Small intestine (tissue), 7 donors: ENCODE measurements at regions not wholly inside any gene's neighbourhood (a gene's known extent, or its start where the extent isn't known, plus 50 kb on each side); places are given as distances from the start of the nearest gene placed in this dataset.

Experiments used
- DNase-seq, 2 donors: peaks; one replicate each; pipeline versions ENCODE4 v3.0.0 to v3.0.0-alpha.2; 2013
- FAIRE-seq: peaks from 2 replicates; lab custom pipeline; 2012; peaks lifted over from hg19 to GRCh38; lab: Jason Lieb, UNC
- H3K27ac ChIP-seq, 3 donors: one replicate each; pipeline ENCODE4 v1.5.1; 2013; ENCODE audit warnings: low read length in 2 of 3, mild to moderate bottlenecking in 2 of 3, control low read depth in 1 of 3, inconsistent platforms in 1 of 3, low read depth in 1 of 3, moderate library complexity in 1 of 3
- H3K27me3 ChIP-seq, 3 donors: one replicate each; pipeline ENCODE4 v1.6.1; 2013; ENCODE audit warnings: low read length in 3 of 3, inconsistent platforms in 1 of 3; ENCODE audit not compliant: control insufficient read depth in 3 of 3, insufficient read depth in 3 of 3
- H3K36me3 ChIP-seq, 3 donors: one replicate each; pipeline ENCODE4 v1.6.1; 2013; ENCODE audit warnings: low read length in 3 of 3, inconsistent platforms in 1 of 3, low read depth in 1 of 3, mild to moderate bottlenecking in 1 of 3, moderate library complexity in 1 of 3; ENCODE audit not compliant: control insufficient read depth in 3 of 3, insufficient read depth in 2 of 3
- H3K4me1 ChIP-seq, 3 donors: one replicate each; pipeline ENCODE4 v1.6.1; 2013; ENCODE audit warnings: low read length in 2 of 3, inconsistent platforms in 1 of 3, low read depth in 1 of 3, mild to moderate bottlenecking in 1 of 3, moderate library complexity in 1 of 3; ENCODE audit not compliant: control insufficient read depth in 3 of 3, insufficient read depth in 2 of 3
- H3K4me3 ChIP-seq, 3 donors: one replicate each; pipeline ENCODE4 v1.5.1; 2013; ENCODE audit warnings: low read length in 3 of 3, control low read depth in 1 of 3, inconsistent platforms in 1 of 3, low read depth in 1 of 3, mild to moderate bottlenecking in 1 of 3, moderate library complexity in 1 of 3
- H3K9me3 ChIP-seq, 2 donors: one replicate each; pipeline ENCODE4 v1.6.1; 2013; ENCODE audit warnings: low read depth in 1 of 2, low read length in 1 of 2; ENCODE audit not compliant: control insufficient read depth in 2 of 2, insufficient read depth in 1 of 2
- WGBS, 3 donors: extraction: QIAGEN DNeasy Blood & Tissue Kit; methylation state at CpG; one replicate each; pipeline ENCODE4 v1.1.7; 2013; 5-methylcytosine and 5-hydroxymethylcytosine counted together
- donor health status: healthy with polysubstance abuse.
- donor health status: control.
- donor health status: control.
- donor health status: Bipolar disorder and iron deficiency.
- donor health status: healthy.

DNA sequence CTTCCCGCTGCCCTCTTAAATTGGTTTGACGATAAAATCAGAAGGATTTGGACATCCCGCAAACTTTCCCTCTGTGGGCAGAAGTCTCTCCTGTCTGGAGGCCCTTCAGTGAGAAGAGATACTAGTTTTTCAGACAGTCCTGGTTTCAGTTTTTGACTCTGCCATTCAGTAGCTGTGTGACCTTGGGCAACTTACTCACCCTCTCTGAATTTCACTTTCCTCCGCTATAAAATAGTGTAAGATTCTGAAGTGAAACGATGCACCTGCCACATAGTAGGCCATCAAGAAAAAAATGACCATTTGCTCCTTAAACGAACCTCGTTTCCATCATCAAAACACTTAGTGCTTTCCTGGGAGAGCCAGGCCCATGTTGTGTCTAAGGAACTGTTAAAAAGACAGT, 97.2 kb downstream of the LINC00237 start:
- H3K27me3 ChIP-seq, result no peaks in the 10 kb centered on the region
- H3K9me3 ChIP-seq, result no peaks in the 10 kb centered on the region
- 77 to 84% (median 78%) methylated on average over 7 of the region's 7 CpGs for WGBS, 3 donors
- no peaks in the 10 kb centered on the region for H3K36me3 ChIP-seq
- H3K27ac ChIP-seq, result no peak overlapping the region
- no peaks in the 10 kb centered on the region for H3K4me1 ChIP-seq
- H3K4me3 ChIP-seq, result no peak overlapping the region
- FAIRE-seq (no peak), DNase-seq (no peak)

DNA sequence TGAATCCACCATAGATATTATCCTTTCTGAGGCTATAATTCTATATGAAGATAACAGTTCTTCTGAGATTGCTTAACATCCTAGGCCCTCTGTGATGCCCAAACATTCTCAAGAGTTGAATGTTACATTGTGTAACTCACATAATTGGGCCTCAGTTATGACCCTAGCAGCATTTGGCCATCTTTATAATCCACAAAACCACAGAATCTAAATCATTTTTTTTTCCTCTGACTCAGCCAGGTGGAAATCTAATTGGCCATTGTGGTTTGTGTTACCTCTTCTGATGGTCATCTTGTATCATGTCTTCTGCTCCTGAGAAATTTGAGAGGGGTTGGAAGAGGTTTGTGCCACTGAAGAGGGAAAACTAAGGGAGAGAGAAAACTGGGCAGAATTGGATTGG, 99.5 kb downstream of the LINC00237 start:
- H3K27me3 ChIP-seq, result no peaks in the 10 kb centered on the region
- H3K27ac ChIP-seq, result no peak overlapping the region
- no peaks in the 10 kb centered on the region for H3K9me3 ChIP-seq
- H3K36me3 ChIP-seq, result no peaks in the 10 kb centered on the region
- FAIRE-seq, result no peak
- H3K4me1 ChIP-seq, result no peaks in the 10 kb centered on the region
- no peak overlapping the region for H3K4me3 ChIP-seq
- DNase-seq, result no peak

- Histone ChIP-seq H3K4me1 (no peaks in the 10 kb centered on the region), H3K9me3 (no peaks in the 10 kb centered on the region), H3K36me3 (no peaks in the 10 kb centered on the region), H3K27ac (no peak overlapping the region), H3K4me3 (no peak overlapping the region), H3K27me3 (no peaks in the 10 kb centered on the region)
- FAIRE-seq (no peak), DNase-seq (no peak)
- 39 to 63% (median 57%) methylated on average over 8 of the region's 8 CpGs for WGBS, 3 donors
Observed at GRCh38 chr20:21004386-21005076, 101.6 kb downstream of the LINC00237 start.

DNA sequence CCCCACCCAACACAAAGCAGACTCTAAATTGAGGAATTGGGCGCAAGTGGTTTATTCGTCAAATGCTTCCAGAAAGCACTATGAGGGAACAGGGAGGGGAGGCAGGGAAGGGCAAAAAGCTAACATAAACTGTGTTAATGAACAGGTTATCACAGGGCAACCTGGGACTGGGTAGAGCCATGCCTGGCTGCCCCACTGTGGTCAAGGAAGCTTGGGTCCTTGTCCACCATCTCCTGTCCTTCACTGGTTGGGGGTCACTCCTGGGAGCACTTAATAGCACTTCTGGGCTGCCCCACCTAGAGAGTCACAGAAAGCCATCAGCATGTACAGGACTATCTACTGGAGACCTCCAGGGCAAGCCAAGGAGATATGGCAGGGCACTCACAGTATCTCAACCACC, 102.3 kb downstream of the LINC00237 start:
- no peaks in the 10 kb centered on the region for H3K36me3 ChIP-seq
- no peaks in the 10 kb centered on the region for H3K27me3 ChIP-seq
- no peaks in the 10 kb centered on the region for H3K4me1 ChIP-seq
- no peaks in the 10 kb centered on the region for H3K9me3 ChIP-seq
- WGBS, 3 donors, result 96 to 97% (median 96%) methylated on average over 2 of the region's 2 CpGs
- FAIRE-seq, result no peak
- no peak overlapping the region for H3K27ac ChIP-seq
- no peak overlapping the region for H3K4me3 ChIP-seq
- no peak for DNase-seq

- WGBS, 3 donors, result 89 to 91% (median 89%) methylated on average over 8 of the region's 8 CpGs
- FAIRE-seq (no peak), DNase-seq (no peak)
- H3K4me1 ChIP-seq, result no peaks in the 10 kb centered on the region
- no peaks in the 10 kb centered on the region for H3K27me3 ChIP-seq
- no peak overlapping the region for H3K27ac ChIP-seq
- no peak overlapping the region for H3K4me3 ChIP-seq
- no peaks in the 10 kb centered on the region for H3K9me3 ChIP-seq
- no peaks in the 10 kb centered on the region for H3K36me3 ChIP-seq
Observed at GRCh38 chr20:21002486-21002885, 103.7 kb downstream of the LINC00237 start.

GRCh38 chr20:20993372-20993771, 112.8 kb downstream of the LINC00237 start:
- FAIRE-seq (no peak), DNase-seq (no peak)
- Histone ChIP-seq H3K9me3 (no peaks in the 10 kb centered on the region), H3K27me3 (peaks cover 0 to 4% (median 0%) of the 10 kb centered on the region in 3 donors), H3K27ac (no peak overlapping the region), H3K36me3 (no peaks in the 10 kb centered on the region), H3K4me3 (no peak overlapping the region), H3K4me1 (no peaks in the 10 kb centered on the region)
- WGBS, 3 donors, result 68 to 85% (median 74%) methylated on average over 12 of the region's 12 CpGs

DNA sequence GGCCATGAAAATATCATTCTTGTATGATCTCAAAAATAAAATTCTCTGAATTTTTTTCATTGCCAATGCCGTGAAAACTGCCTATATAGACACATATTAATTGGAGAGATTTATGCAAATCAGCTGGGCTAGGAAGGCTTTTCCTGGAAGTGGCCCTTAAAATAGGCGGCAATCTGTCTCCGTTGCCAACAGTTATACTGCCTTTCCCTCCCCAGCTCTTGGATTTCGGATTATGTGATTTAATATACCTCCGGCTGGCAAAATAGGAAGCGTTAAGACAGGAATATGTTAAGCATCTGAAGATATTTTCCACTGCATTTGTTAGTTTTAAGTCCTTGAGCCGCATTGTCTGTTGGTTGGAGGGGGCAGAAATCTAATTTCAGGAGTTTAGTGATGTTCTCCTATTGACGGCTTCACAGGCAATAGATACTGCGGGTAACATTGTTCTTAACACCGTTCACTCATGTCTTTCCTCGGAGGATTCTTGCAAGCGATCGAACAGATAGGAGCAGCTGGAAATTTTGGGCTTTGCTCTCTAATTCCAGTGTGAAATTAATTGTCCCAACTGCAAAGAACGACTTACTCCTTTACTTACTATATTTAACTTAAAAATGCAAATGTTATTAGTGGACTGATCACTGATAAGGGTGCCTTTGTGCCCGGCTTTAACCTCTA, 113.3 kb downstream of the LINC00237 start:
- no peak overlapping the region for H3K4me3 ChIP-seq
- no peak for FAIRE-seq
- peaks cover 0 to 4% (median 0%) of the 10 kb centered on the region in 3 donors for H3K27me3 ChIP-seq
- H3K27ac ChIP-seq, result no peak overlapping the region
- DNase-seq, result no peak
- H3K9me3 ChIP-seq, result no peaks in the 10 kb centered on the region
- WGBS, 3 donors, result 82 to 85% (median 85%) methylated on average over 15 of the region's 15 CpGs
- no peaks in the 10 kb centered on the region for H3K36me3 ChIP-seq
- no peaks in the 10 kb centered on the region for H3K4me1 ChIP-seq

GRCh38 chr20:20992277-20992676, 113.9 kb downstream of the LINC00237 start:
- DNase-seq (no peak), FAIRE-seq (no peak)
- Histone ChIP-seq H3K4me3 (no peak overlapping the region), H3K9me3 (no peaks in the 10 kb centered on the region), H3K36me3 (no peaks in the 10 kb centered on the region), H3K4me1 (no peaks in the 10 kb centered on the region), H3K27me3 (peaks cover 0 to 4% (median 0%) of the 10 kb centered on the region in 3 donors), H3K27ac (no peak overlapping the region)
- WGBS, 3 donors, result 90 to 92% (median 91%) methylated on average over 7 of the region's 7 CpGs
